Type B pancreatic cell (in vitro differentiated cells): ENCODE measurements at regions not wholly inside any gene's neighbourhood (a gene's known extent, or its start where the extent isn't known, plus 50 kb on each side); places are given as distances from the start of the nearest gene placed in this dataset.

Experiments
- DNase-seq: peaks from one replicate; pipeline ENCODE4 v3.0.0; 2021; ENCODE audit warnings: mixed read lengths; ENCODE audit not compliant: unreplicated experiment; ENCODE audit errors: extremely low spot score
- H3K27ac Mint-ChIP-seq: 2 replicates; pipeline ENCODE4 v1.8.0; 2021; ENCODE audit warnings: mild to moderate bottlenecking, mixed read lengths
- H3K27me3 Mint-ChIP-seq: 2 replicates; pipeline ENCODE4 v1.8.0; 2021; ENCODE audit warnings: mixed read lengths
- H3K36me3 Mint-ChIP-seq: 2 replicates; pipeline ENCODE4 v1.8.0; 2021; ENCODE audit warnings: mixed read lengths
- H3K4me1 Mint-ChIP-seq: one replicate; pipeline ENCODE4 v1.8.0; 2021; ENCODE audit warnings: mixed read lengths; ENCODE audit not compliant: unreplicated experiment
- H3K4me3 Mint-ChIP-seq: 2 replicates; pipeline ENCODE4 v1.8.0; 2021; ENCODE audit warnings: mild to moderate bottlenecking, mixed read lengths
- H3K9me3 Mint-ChIP-seq: 2 replicates; pipeline ENCODE4 v1.8.0; 2021; ENCODE audit warnings: mixed read lengths
- CTCF ChIP-seq: fragments of 200-600 bp; sonication (generic); conservative IDR thresholded peaks from 2 replicates; pipeline ENCODE4 v1.5.0; 2021; ENCODE audit warnings: antibody characterized with exemption, mild to moderate bottlenecking

GRCh38 chr7:106397994-106398393 lies 113.2 kb upstream of the NAMPT start:
- no peak for DNase-seq
- Mint-ChIP-seq H3K4me3 (no peak overlapping the region), H3K27me3 (peaks cover 17% of the 10 kb centered on the region), H3K9me3 (no peaks in the 10 kb centered on the region), H3K4me1 (no peaks in the 10 kb centered on the region), H3K27ac (no peak overlapping the region), H3K36me3 (no peaks in the 10 kb centered on the region)
- no peak for TF ChIP-seq CTCF

- Mint-ChIP-seq H3K4me3 (no peak overlapping the region), H3K4me1 (no peaks in the 10 kb centered on the region), H3K27ac (no peak overlapping the region), H3K36me3 (no peaks in the 10 kb centered on the region), H3K9me3 (no peaks in the 10 kb centered on the region), H3K27me3 (peaks cover 13% of the 10 kb centered on the region)
- no peak for DNase-seq
- no peak for TF ChIP-seq CTCF
These were observed 109.7 kb upstream of the NAMPT start for GRCh38 chr7:106394526-106394925.

GRCh38 chr7:106393564-106394251 lies 108.9 kb upstream of the NAMPT start:
- H3K9me3 Mint-ChIP-seq = no peaks in the 10 kb centered on the region
- H3K4me1 Mint-ChIP-seq = no peaks in the 10 kb centered on the region
- no peaks in the 10 kb centered on the region for H3K36me3 Mint-ChIP-seq
- H3K4me3 Mint-ChIP-seq = no peak overlapping the region
- no peak for TF ChIP-seq CTCF
- H3K27me3 Mint-ChIP-seq = peaks cover 7% of the 10 kb centered on the region
- no peak for DNase-seq
- H3K27ac Mint-ChIP-seq = no peak overlapping the region

- no peaks in the 10 kb centered on the region for H3K9me3 Mint-ChIP-seq
- no peak for TF ChIP-seq CTCF
- no peaks in the 10 kb centered on the region for H3K36me3 Mint-ChIP-seq
- H3K4me1 Mint-ChIP-seq = no peaks in the 10 kb centered on the region
- peaks cover 7% of the 10 kb centered on the region for H3K27me3 Mint-ChIP-seq
- DNase-seq = no peak
- H3K27ac Mint-ChIP-seq = no peak overlapping the region
- no peak overlapping the region for H3K4me3 Mint-ChIP-seq
These were observed 107.8 kb upstream of the NAMPT start for GRCh38 chr7:106392590-106392989.

- no peak for TF ChIP-seq CTCF
- Mint-ChIP-seq H3K36me3 (no peaks in the 10 kb centered on the region), H3K9me3 (no peaks in the 10 kb centered on the region), H3K27me3 (peaks cover 3% of the 10 kb centered on the region), H3K27ac (no peak overlapping the region), H3K4me1 (no peaks in the 10 kb centered on the region), H3K4me3 (no peak overlapping the region)
- DNase-seq = no peak
These were observed 107.4 kb upstream of the NAMPT start for GRCh38 chr7:106392144-106392543.

GRCh38 chr7:106386958-106387357 lies 102.2 kb upstream of the NAMPT start:
- Mint-ChIP-seq H3K36me3 (no peaks in the 10 kb centered on the region), H3K27me3 (no peaks in the 10 kb centered on the region), H3K4me1 (no peaks in the 10 kb centered on the region), H3K4me3 (no peak overlapping the region), H3K27ac (no peak overlapping the region), H3K9me3 (no peaks in the 10 kb centered on the region)
- no peak for DNase-seq
- no peak for TF ChIP-seq CTCF
